OCI-LY3 (cell line): ENCODE measurements at regions not wholly inside any gene's neighbourhood (a gene's known extent, or its start where the extent isn't known, plus 50 kb on each side); places are given as distances from the start of the nearest gene placed in this dataset.

Source experiments
- EZH2phosphoT487 ChIP-seq: fragments of 200-600 bp; shearing (Covaris generic); IDR thresholded peaks from 2 replicates; pipeline ENCODE4 v1.6.1; 2018; ENCODE audit warnings: antibody characterized with exemption, mixed run types, low read depth
- TF ChIP-seq, protein P1 (sequence below): fragments of 200-600, 300-600 bp; sonication (generic); IDR thresholded peaks from 2 replicates; pipeline ENCODE4 v1.5.1; 2014; ENCODE audit warnings: antibody characterized with exemption, low read length, low read depth

DNA sequence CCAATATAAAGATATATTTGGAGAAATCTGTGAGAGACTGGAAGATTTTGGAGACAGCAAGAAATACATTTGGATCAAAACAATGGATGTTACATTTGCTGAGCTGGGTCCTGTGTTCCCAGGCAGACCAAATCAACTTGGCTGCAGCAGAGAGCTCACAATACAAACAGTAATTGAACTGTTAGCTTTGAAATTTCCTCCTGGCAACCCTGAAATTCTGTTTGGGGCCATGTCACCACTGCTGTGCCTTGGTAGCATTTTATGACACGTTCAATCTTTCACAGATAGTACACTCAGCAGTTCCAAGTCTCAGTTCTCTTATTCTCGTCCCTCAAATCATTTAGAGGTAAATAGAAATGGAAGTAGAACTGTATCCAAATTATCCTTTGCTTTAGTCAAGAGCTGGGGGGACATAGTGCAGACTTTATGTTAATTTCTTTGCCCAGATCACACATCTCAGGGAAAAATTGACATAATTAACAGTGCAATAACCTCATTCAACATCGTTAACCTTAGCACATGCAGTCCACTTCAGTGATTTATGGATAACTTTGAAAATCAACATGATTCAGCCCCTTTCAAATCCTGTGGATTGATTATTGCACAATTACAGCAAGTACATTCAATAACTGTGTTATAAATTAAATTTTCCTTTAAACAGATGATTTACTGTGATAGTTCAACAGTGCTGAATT, 277.4 kb upstream of the MC4R start:
- TF ChIP-seq, protein P1, sequence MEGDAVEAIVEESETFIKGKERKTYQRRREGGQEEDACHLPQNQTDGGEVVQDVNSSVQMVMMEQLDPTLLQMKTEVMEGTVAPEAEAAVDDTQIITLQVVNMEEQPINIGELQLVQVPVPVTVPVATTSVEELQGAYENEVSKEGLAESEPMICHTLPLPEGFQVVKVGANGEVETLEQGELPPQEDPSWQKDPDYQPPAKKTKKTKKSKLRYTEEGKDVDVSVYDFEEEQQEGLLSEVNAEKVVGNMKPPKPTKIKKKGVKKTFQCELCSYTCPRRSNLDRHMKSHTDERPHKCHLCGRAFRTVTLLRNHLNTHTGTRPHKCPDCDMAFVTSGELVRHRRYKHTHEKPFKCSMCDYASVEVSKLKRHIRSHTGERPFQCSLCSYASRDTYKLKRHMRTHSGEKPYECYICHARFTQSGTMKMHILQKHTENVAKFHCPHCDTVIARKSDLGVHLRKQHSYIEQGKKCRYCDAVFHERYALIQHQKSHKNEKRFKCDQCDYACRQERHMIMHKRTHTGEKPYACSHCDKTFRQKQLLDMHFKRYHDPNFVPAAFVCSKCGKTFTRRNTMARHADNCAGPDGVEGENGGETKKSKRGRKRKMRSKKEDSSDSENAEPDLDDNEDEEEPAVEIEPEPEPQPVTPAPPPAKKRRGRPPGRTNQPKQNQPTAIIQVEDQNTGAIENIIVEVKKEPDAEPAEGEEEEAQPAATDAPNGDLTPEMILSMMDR = no peak
- no peak for TF ChIP-seq EZH2phosphoT487
